Bone marrow (tissue), 2 donors: ENCODE measurements at regions not wholly inside any gene's neighbourhood (a gene's known extent, or its start where the extent isn't known, plus 50 kb on each side); places are given as distances from the start of the nearest gene placed in this dataset.
"Not testable (repeated sequence)": the region's sequence is repeated elsewhere in the genome, so short reads cannot be mapped to it uniquely, and the experiment has no call there.

Experiments used
- DNase-seq, 2 donors: peaks; one replicate each; lab custom pipeline; 2025; lab: John Stamatoyannopoulos, UW

GRCh38 chr6:9831783-9832182, 583.1 kb downstream of the TFAP2A start:
- no peak for DNase-seq

- DNase-seq, result no peak
Observed at GRCh38 chr6:9830808-9831207, 584.1 kb downstream of the TFAP2A start.

GRCh38 chr6:9825526-9825925, 589.3 kb downstream of the TFAP2A start:
- DNase-seq, result no peak

GRCh38 chr6:9810727-9811126, 604.1 kb downstream of the TFAP2A start:
- DNase-seq, result not testable (repeated sequence)

- no peak for DNase-seq
Observed at GRCh38 chr6:9810286-9810685, 604.6 kb downstream of the TFAP2A start.

GRCh38 chr6:9806195-9806594, 608.7 kb downstream of the TFAP2A start:
- no peak for DNase-seq

GRCh38 chr6:9801249-9801754, 613.6 kb downstream of the TFAP2A start:
- DNase-seq, result no peak

GRCh38 chr6:9799582-9799981, 615.3 kb downstream of the TFAP2A start:
- no peak for DNase-seq

GRCh38 chr6:9796827-9797226, 618.0 kb downstream of the TFAP2A start:
- no peak for DNase-seq

- no peak for DNase-seq
Observed at GRCh38 chr6:9795880-9796279, 619.0 kb downstream of the TFAP2A start.

- DNase-seq, result no peak
Observed at GRCh38 chr6:9789201-9789600, 625.7 kb downstream of the TFAP2A start.

GRCh38 chr6:9784786-9785185, 630.1 kb downstream of the TFAP2A start:
- DNase-seq, result no peak

- DNase-seq, result no peak
Observed at GRCh38 chr6:9783567-9783966, 631.3 kb downstream of the TFAP2A start.

GRCh38 chr6:9766240-9766915, 648.5 kb downstream of the TFAP2A start:
- no peak for DNase-seq

- no peak for DNase-seq
Observed at GRCh38 chr6:9761220-9761619, 653.7 kb downstream of the TFAP2A start.

- DNase-seq, result no peak
Observed at GRCh38 chr6:9754515-9754914, 660.4 kb downstream of the TFAP2A start.

- no peak for DNase-seq
Observed at GRCh38 chr6:9745966-9746365, 668.9 kb downstream of the TFAP2A start.

GRCh38 chr6:9745476-9745875, 669.4 kb downstream of the TFAP2A start:
- no peak for DNase-seq

- no peak for DNase-seq
Observed at GRCh38 chr6:9744119-9744518, 670.8 kb downstream of the TFAP2A start.

- DNase-seq, result no peak
Observed at GRCh38 chr6:9732056-9732455, 682.8 kb downstream of the TFAP2A start.

GRCh38 chr6:9725776-9726175, 689.1 kb downstream of the TFAP2A start:
- DNase-seq, result not testable (repeated sequence)

GRCh38 chr6:9717568-9717967, 697.3 kb downstream of the TFAP2A start:
- DNase-seq, result no peak

- no peak for DNase-seq
Observed at GRCh38 chr6:9711365-9711764, 703.5 kb downstream of the TFAP2A start.

GRCh38 chr6:9710574-9710973, 704.3 kb downstream of the TFAP2A start:
- DNase-seq, result no peak
